Loucy (cell line): ENCODE measurements at regions not wholly inside any gene's neighbourhood (a gene's known extent, or its start where the extent isn't known, plus 50 kb on each side); places are given as distances from the start of the nearest gene placed in this dataset.

Experiments used
- CTCF ChIP-seq: fragments of 200-600 bp; sonication (generic); conservative IDR thresholded peaks from 2 replicates; pipeline ENCODE4 v1.5.1; 2014; ENCODE audit warnings: mild to moderate bottlenecking, antibody characterized with exemption, low read length
- EZH2phosphoT487 ChIP-seq: fragments of 200-600 bp; IDR thresholded peaks from 2 replicates; pipeline ENCODE4 v1.6.1; 2018; ENCODE audit warnings: antibody characterized with exemption, mild to moderate bottlenecking, moderate library complexity, borderline replicate concordance

DNA sequence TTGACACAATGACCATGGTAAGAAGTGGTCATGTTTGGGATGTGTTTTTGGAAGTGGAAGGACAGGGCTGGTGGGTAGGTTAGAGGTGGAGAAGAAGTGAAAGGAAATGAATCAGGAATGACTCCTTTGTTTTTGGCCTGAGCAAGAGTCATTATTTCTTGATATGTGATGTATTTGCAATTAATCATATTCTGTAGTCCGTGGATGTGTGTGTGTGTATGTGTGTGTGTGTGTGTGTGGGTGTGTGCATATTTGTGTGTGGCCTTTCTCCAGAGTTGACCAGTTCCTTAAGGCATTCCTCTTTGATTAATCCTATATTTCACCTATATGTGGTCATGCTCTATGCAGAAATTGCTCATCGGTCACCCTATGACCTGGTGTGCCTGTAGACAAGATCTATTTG lies 130.7 kb downstream of the UTRN start:
- TF ChIP-seq CTCF (no peak), EZH2phosphoT487 (no peak)
